Adrenal gland (tissue), 5 donors: ENCODE measurements at regions not wholly inside any gene's neighbourhood (a gene's known extent, or its start where the extent isn't known, plus 50 kb on each side); places are given as distances from the start of the nearest gene placed in this dataset.

Source experiments
- CTCF ChIP-seq, 6 experiments: fragments of 450-650 bp in 4 of 6; fragments of 200-600 bp in 2 of 6; sonication (generic) in 1 of 6; IDR thresholded peaks; 1 replicate in 5 of 6; 2 replicates in 1 of 6; pipeline versions ENCODE4 v1.5.1 to v1.8.0; 2016 to 2021; ENCODE audit warnings: antibody characterized with exemption in 6 of 6, mild to moderate bottlenecking in 2 of 6, moderate library complexity in 1 of 6
- POLR2A ChIP-seq, 2 donors: fragments of 450-650 bp; IDR thresholded peaks; one replicate each; pipeline ENCODE4 v1.6.1; 2017; ENCODE audit warnings: antibody characterized with exemption in 2 of 2, mild to moderate bottlenecking in 2 of 2, moderate library complexity in 1 of 2
- donor health status: DM: no; HTN: no; CAD: no.

GRCh38 chr1:22295856-22296255 lies 153.0 kb upstream of the WNT4 start:
- TF ChIP-seq CTCF (IDR thresholded peaks at IDR 0.05) (no peak), POLR2A (IDR thresholded peaks at IDR 0.05) (no peak)
